ENCODE measurements at regions not wholly inside any gene's neighbourhood (a gene's known extent, or its start where the extent isn't known, plus 50 kb on each side); places are given as distances from the start of the nearest gene placed in this dataset.

DNA sequence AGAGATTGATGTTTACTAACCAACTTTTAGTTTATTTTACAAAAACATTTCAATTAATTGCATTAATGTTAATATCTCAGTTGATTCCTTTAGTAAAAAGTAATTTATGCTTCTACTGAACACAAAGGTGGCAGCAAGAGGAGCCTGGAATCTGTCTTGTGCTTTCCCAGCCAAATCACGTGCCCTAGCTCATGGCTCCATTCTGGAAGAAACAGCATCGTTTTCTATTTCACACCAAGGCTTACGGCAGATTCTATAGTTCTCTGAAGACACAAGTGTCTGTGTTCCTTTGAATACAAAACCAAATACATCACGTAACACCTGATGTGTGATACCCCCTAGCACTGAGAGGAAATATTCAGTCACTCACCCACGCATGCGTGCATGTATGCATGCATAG, 346.1 kb upstream of the MIR17HG start:
- 96% methylated on average over 6 of the region's 6 CpGs for WGBS (ENCODE audit: low lambda C conversion rate, missing lambda C conversion rate)
- no peak overlapping the region for H2AFZ ChIP-seq
- no peak overlapping the region for H3K27ac ChIP-seq
- no peaks in the 10 kb centered on the region for H3K9me3 ChIP-seq (ENCODE audit: low read depth)
- H3K36me3 ChIP-seq (replicated peaks; ENCODE audit: insufficient read depth, low read depth), result no peaks in the 10 kb centered on the region
- no peaks in the 10 kb centered on the region for H3K4me1 ChIP-seq (ENCODE audit: insufficient read depth)
- H3K9me2 ChIP-seq (replicated peaks; ENCODE audit: insufficient read depth), result no peaks in the 10 kb centered on the region
- no peaks in the 10 kb centered on the region for H3K27me3 ChIP-seq
- H3K4me2 ChIP-seq, result no peak overlapping the region
- no peak for TF ChIP-seq EZH2 (IDR thresholded peaks at IDR 0.05; ENCODE audit: borderline replicate concordance)
- TF ChIP-seq EZH2phosphoT487 (IDR thresholded peaks at IDR 0.05; ENCODE audit: low read depth, severe bottlenecking, unreplicated experiment), result no peak
- TF ChIP-seq, protein P1, sequence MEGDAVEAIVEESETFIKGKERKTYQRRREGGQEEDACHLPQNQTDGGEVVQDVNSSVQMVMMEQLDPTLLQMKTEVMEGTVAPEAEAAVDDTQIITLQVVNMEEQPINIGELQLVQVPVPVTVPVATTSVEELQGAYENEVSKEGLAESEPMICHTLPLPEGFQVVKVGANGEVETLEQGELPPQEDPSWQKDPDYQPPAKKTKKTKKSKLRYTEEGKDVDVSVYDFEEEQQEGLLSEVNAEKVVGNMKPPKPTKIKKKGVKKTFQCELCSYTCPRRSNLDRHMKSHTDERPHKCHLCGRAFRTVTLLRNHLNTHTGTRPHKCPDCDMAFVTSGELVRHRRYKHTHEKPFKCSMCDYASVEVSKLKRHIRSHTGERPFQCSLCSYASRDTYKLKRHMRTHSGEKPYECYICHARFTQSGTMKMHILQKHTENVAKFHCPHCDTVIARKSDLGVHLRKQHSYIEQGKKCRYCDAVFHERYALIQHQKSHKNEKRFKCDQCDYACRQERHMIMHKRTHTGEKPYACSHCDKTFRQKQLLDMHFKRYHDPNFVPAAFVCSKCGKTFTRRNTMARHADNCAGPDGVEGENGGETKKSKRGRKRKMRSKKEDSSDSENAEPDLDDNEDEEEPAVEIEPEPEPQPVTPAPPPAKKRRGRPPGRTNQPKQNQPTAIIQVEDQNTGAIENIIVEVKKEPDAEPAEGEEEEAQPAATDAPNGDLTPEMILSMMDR (IDR thresholded peaks at IDR 0.05; ENCODE audit: poor library complexity), result no peak
- no peaks in the 10 kb centered on the region for H4K20me1 ChIP-seq (ENCODE audit: insufficient read depth, poor library complexity, severe bottlenecking)
- no peak for DNase-seq (ENCODE audit: low spot score)
- H3K4me3 ChIP-seq, result no peak overlapping the region
- no peaks in the 10 kb centered on the region for H3K79me2 ChIP-seq

- no peak for DNase-seq (ENCODE audit: low spot score)
- WGBS (ENCODE audit: low lambda C conversion rate, missing lambda C conversion rate), result 78% methylated on average over 3 of the region's 3 CpGs
- no peaks in the 10 kb centered on the region for H3K79me2 ChIP-seq
- no peaks in the 10 kb centered on the region for H3K9me3 ChIP-seq (ENCODE audit: low read depth)
- no peaks in the 10 kb centered on the region for H3K36me3 ChIP-seq (replicated peaks; ENCODE audit: insufficient read depth, low read depth)
- H3K27ac ChIP-seq, result no peak overlapping the region
- no peak overlapping the region for H3K4me2 ChIP-seq
- TF ChIP-seq EZH2 (IDR thresholded peaks at IDR 0.05; ENCODE audit: borderline replicate concordance) (no peak), EZH2phosphoT487 (IDR thresholded peaks at IDR 0.05; ENCODE audit: low read depth, severe bottlenecking, unreplicated experiment) (no peak)
- TF ChIP-seq, protein P1 (IDR thresholded peaks at IDR 0.05; ENCODE audit: poor library complexity), result no peak
- no peak overlapping the region for H3K4me3 ChIP-seq
- no peaks in the 10 kb centered on the region for H3K9me2 ChIP-seq (replicated peaks; ENCODE audit: insufficient read depth)
- H4K20me1 ChIP-seq (ENCODE audit: insufficient read depth, poor library complexity, severe bottlenecking), result no peaks in the 10 kb centered on the region
- no peak overlapping the region for H2AFZ ChIP-seq
- H3K4me1 ChIP-seq (ENCODE audit: insufficient read depth), result no peaks in the 10 kb centered on the region
- H3K27me3 ChIP-seq, result no peaks in the 10 kb centered on the region
Observed at GRCh38 chr13:91014696-91015095, 332.8 kb upstream of the MIR17HG start.

GRCh38 chr13:91017031-91017668, 330.3 kb upstream of the MIR17HG start:
- H3K27ac ChIP-seq, result no peak overlapping the region
- TF ChIP-seq EZH2phosphoT487 (IDR thresholded peaks at IDR 0.05; ENCODE audit: low read depth, severe bottlenecking, unreplicated experiment) (no peak), EZH2 (IDR thresholded peaks at IDR 0.05; ENCODE audit: borderline replicate concordance) (no peak)
- TF ChIP-seq, protein P1 (IDR thresholded peaks at IDR 0.05; ENCODE audit: poor library complexity), result peak; percentile 78
- H3K9me2 ChIP-seq (replicated peaks; ENCODE audit: insufficient read depth), result no peaks in the 10 kb centered on the region
- no peaks in the 10 kb centered on the region for H3K36me3 ChIP-seq (replicated peaks; ENCODE audit: insufficient read depth, low read depth)
- no peaks in the 10 kb centered on the region for H4K20me1 ChIP-seq (ENCODE audit: insufficient read depth, poor library complexity, severe bottlenecking)
- H3K27me3 ChIP-seq, result no peaks in the 10 kb centered on the region
- no peaks in the 10 kb centered on the region for H3K79me2 ChIP-seq
- WGBS (ENCODE audit: low lambda C conversion rate, missing lambda C conversion rate), result 44% methylated on average over 2 of the region's 2 CpGs
- H3K4me3 ChIP-seq, result no peak overlapping the region
- DNase-seq (ENCODE audit: low spot score), result peak; percentile 67
- no peaks in the 10 kb centered on the region for H3K4me1 ChIP-seq (ENCODE audit: insufficient read depth)
- peak overlapping the region; percentile 17 for H2AFZ ChIP-seq
- no peaks in the 10 kb centered on the region for H3K9me3 ChIP-seq (ENCODE audit: low read depth)
- peak overlapping the region; percentile 19 for H3K4me2 ChIP-seq
